ENCODE measurements at regions not wholly inside any gene's neighbourhood (a gene's known extent, or its start where the extent isn't known, plus 50 kb on each side); places are given as distances from the start of the nearest gene placed in this dataset.
"Not testable (repeated sequence)": the region's sequence is repeated elsewhere in the genome, so short reads cannot be mapped to it uniquely, and the experiment has no call there.

GRCh38 chr3:24566927-24567326, 72.3 kb upstream of the THRB start:
- no peak overlapping the region for H3K4me3 ChIP-seq (ENCODE audit: low read depth, low read length)
- TF ChIP-seq CTCF (IDR thresholded peaks at IDR 0.05; ENCODE audit: low read depth, low read length) = no peak

- not testable (repeated sequence) for H3K4me3 ChIP-seq (ENCODE audit: low read depth, low read length)
These were observed 77.8 kb upstream of the THRB start for GRCh38 chr3:24572409-24572808.

- TF ChIP-seq CTCF (IDR thresholded peaks at IDR 0.05; ENCODE audit: low read depth, low read length) = no peak
- no peak overlapping the region for H3K4me3 ChIP-seq (ENCODE audit: low read depth, low read length)
These were observed 78.9 kb upstream of the THRB start for GRCh38 chr3:24573576-24573975.

- TF ChIP-seq CTCF (IDR thresholded peaks at IDR 0.05; ENCODE audit: low read depth, low read length) = no peak
- H3K4me3 ChIP-seq (ENCODE audit: low read depth, low read length) = no peak overlapping the region
These were observed 83.7 kb upstream of the THRB start for GRCh38 chr3:24578324-24578723.

- H3K4me3 ChIP-seq (ENCODE audit: low read depth, low read length) = no peak overlapping the region
- TF ChIP-seq CTCF (IDR thresholded peaks at IDR 0.05; ENCODE audit: low read depth, low read length) = no peak
These were observed 84.3 kb upstream of the THRB start for GRCh38 chr3:24578951-24579421.

- no peak overlapping the region for H3K4me3 ChIP-seq (ENCODE audit: low read depth, low read length)
- no peak for TF ChIP-seq CTCF (IDR thresholded peaks at IDR 0.05; ENCODE audit: low read depth, low read length)
These were observed 88.1 kb upstream of the THRB start for GRCh38 chr3:24582431-24583403.

GRCh38 chr3:24586920-24587319, 92.3 kb upstream of the THRB start:
- no peak overlapping the region for H3K4me3 ChIP-seq (ENCODE audit: low read depth, low read length)
- TF ChIP-seq CTCF (IDR thresholded peaks at IDR 0.05; ENCODE audit: low read depth, low read length) = no peak

Measured in WI38 (cell line).